Smooth muscle cell (in vitro differentiated cells): ENCODE measurements at regions not wholly inside any gene's neighbourhood (a gene's known extent, or its start where the extent isn't known, plus 50 kb on each side); places are given as distances from the start of the nearest gene placed in this dataset.

Source experiments
- DNase-seq: peaks from one replicate; lab custom pipeline; 2025; ENCODE audit not compliant: unreplicated experiment; lab: John Stamatoyannopoulos, UW
- H2AFZ ChIP-seq: fragments of 200-600 bp; sonication (generic); 2 replicates; pipeline ENCODE4 v1.6.0; 2016; ENCODE audit warnings: antibody characterized with exemption, low read depth, mild to moderate bottlenecking
- H3F3A ChIP-seq: fragments of 200-600 bp; sonication (generic); 2 replicates; pipeline ENCODE4 v1.6.0; 2017; ENCODE audit warnings: antibody characterized with exemption, low read depth
- H3K27ac ChIP-seq: fragments of 200-600 bp; sonication (generic); 2 replicates; pipeline ENCODE4 v1.5.1; 2016; ENCODE audit warnings: low read depth, mild to moderate bottlenecking
- H3K27me3 ChIP-seq: fragments of 200-600 bp; sonication (generic); 2 replicates; pipeline ENCODE4 v1.6.1; 2016; ENCODE audit warnings: low read depth, mild to moderate bottlenecking
- H3K36me3 ChIP-seq: fragments of 200-600 bp; sonication (generic); 2 replicates; pipeline ENCODE4 v1.5.1; 2016; ENCODE audit warnings: low read depth
- H3K4me1 ChIP-seq: fragments of 200-600 bp; sonication (generic); 2 replicates; pipeline ENCODE4 v1.5.1; 2016; ENCODE audit warnings: low read depth
- H3K4me2 ChIP-seq: fragments of 200-600 bp; sonication (generic); 2 replicates; pipeline ENCODE4 v1.6.0; 2016; ENCODE audit warnings: mild to moderate bottlenecking
- H3K4me3 ChIP-seq: fragments of 200-600 bp; sonication (generic); 2 replicates; pipeline ENCODE4 v1.5.1; 2016; ENCODE audit warnings: mild to moderate bottlenecking
- H3K79me2 ChIP-seq: fragments of 200-600 bp; sonication (generic); 2 replicates; pipeline ENCODE4 v1.6.0; 2016; ENCODE audit warnings: low read depth, mild to moderate bottlenecking
- H3K9ac ChIP-seq: fragments of 200-600 bp; sonication (generic); 2 replicates; pipeline ENCODE4 v1.6.0; 2016; ENCODE audit warnings: low read depth
- H3K9me3 ChIP-seq: fragments of 200-600 bp; sonication (generic); replicated peaks from 2 replicates; pipeline ENCODE4 v1.5.1; 2016; ENCODE audit warnings: low read depth
- H4K20me1 ChIP-seq: fragments of 200-600 bp; sonication (generic); 2 replicates; pipeline ENCODE4 v1.6.0; 2016; ENCODE audit warnings: low read depth
- WGBS: methylation state at CpG from one replicate; pipeline ENCODE4 v1.1.7; 2016; ENCODE audit warnings: low lambda C conversion rate; 5-methylcytosine and 5-hydroxymethylcytosine counted together
- TF ChIP-seq, protein P1 (sequence below): fragments of 200-600 bp; sonication (generic); IDR thresholded peaks from 2 replicates; pipeline ENCODE4 v1.5.1; 2017; ENCODE audit warnings: borderline replicate concordance, mild to moderate bottlenecking, antibody characterized with exemption; ENCODE audit not compliant: insufficient read depth, poor library complexity, severe bottlenecking

DNA sequence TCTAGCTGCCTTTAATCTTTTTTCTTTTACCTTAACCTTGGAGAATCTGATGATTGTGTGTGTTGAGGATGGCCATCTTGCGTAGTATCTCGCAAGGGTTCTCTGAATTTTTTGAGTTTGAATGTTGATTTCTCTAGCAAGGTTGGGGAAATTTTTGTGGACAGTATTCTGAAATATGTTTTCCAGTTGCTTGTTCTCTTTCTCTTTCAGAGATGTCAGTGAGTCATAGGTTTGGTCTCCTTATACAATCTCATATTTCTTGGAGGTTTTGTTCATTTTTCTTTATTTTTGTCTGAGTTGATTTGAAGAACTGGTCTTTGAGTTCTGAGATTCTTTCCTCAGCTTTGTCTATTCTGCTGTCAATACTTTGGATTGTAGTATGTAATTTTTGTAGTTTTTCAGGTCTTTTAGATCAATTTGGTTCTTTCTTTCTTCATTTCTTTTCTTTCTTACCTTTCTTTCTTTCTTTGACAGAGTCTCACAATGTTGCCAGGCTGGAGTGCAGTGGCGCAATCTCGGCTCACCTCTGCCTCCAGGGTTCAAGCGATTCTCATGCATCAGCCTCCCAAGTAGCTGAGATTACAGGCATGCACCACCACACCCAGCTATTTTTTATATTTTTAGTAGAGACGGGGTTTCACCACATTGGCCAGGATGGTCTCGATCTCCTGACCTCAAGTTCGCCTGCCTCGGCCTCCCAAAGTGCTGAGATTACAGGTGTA lies 366.4 kb upstream of the RASGRP1 start:
- Histone ChIP-seq H4K20me1 (no peaks in the 10 kb centered on the region), H3K9me3 (no peaks in the 10 kb centered on the region), H3F3A (no peaks in the 10 kb centered on the region), H3K4me3 (no peak overlapping the region), H3K4me1 (no peaks in the 10 kb centered on the region), H3K79me2 (no peaks in the 10 kb centered on the region), H2AFZ (no peak overlapping the region), H3K4me2 (no peak overlapping the region), H3K36me3 (no peaks in the 10 kb centered on the region), H3K27me3 (no peaks in the 10 kb centered on the region), H3K27ac (no peak overlapping the region), H3K9ac (no peak overlapping the region)
- WGBS = 95% methylated on average over 9 of the region's 9 CpGs
- TF ChIP-seq, protein P1, sequence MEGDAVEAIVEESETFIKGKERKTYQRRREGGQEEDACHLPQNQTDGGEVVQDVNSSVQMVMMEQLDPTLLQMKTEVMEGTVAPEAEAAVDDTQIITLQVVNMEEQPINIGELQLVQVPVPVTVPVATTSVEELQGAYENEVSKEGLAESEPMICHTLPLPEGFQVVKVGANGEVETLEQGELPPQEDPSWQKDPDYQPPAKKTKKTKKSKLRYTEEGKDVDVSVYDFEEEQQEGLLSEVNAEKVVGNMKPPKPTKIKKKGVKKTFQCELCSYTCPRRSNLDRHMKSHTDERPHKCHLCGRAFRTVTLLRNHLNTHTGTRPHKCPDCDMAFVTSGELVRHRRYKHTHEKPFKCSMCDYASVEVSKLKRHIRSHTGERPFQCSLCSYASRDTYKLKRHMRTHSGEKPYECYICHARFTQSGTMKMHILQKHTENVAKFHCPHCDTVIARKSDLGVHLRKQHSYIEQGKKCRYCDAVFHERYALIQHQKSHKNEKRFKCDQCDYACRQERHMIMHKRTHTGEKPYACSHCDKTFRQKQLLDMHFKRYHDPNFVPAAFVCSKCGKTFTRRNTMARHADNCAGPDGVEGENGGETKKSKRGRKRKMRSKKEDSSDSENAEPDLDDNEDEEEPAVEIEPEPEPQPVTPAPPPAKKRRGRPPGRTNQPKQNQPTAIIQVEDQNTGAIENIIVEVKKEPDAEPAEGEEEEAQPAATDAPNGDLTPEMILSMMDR = no peak
- DNase-seq = no peak

DNA sequence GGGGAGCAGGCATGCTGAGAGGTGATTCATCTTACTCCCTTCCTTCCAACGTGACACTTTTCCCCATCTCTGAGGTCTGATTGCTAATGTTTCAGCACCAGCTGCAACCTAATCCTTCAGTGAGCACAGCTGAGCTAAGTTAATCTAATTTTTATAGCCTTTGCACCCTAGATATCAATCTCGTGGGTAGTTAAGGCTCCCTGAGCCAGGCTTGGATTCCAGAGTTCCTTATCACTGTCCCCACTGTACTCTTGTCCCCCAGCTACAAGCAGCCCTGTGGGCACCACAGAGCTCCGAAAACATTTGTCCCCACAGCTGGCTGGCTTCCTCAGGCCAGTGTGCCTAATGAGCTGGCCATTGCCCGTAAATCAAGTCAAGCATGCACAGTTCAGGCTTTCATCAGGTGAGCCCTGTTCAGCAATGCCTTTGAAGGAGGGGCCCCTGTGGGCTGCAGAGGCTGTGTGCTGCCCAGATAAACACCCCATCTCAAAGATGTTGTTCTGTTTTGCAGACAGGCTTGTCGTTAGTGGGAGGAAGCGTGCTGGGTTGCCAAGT lies 376.9 kb upstream of the RASGRP1 start:
- H3K4me3 ChIP-seq = no peak overlapping the region
- H3F3A ChIP-seq = no peaks in the 10 kb centered on the region
- H3K4me2 ChIP-seq = peak overlapping the region; percentile 11
- no peaks in the 10 kb centered on the region for H3K79me2 ChIP-seq
- no peaks in the 10 kb centered on the region for H3K27me3 ChIP-seq
- H2AFZ ChIP-seq = no peak overlapping the region
- no peak for DNase-seq
- no peaks in the 10 kb centered on the region for H3K4me1 ChIP-seq
- WGBS = 28% methylated on average over 6 of the region's 6 CpGs
- no peak overlapping the region for H3K9ac ChIP-seq
- TF ChIP-seq, protein P1 = no peak
- H3K27ac ChIP-seq = no peak overlapping the region
- H3K36me3 ChIP-seq = no peaks in the 10 kb centered on the region
- no peaks in the 10 kb centered on the region for H3K9me3 ChIP-seq
- H4K20me1 ChIP-seq = no peaks in the 10 kb centered on the region

DNA sequence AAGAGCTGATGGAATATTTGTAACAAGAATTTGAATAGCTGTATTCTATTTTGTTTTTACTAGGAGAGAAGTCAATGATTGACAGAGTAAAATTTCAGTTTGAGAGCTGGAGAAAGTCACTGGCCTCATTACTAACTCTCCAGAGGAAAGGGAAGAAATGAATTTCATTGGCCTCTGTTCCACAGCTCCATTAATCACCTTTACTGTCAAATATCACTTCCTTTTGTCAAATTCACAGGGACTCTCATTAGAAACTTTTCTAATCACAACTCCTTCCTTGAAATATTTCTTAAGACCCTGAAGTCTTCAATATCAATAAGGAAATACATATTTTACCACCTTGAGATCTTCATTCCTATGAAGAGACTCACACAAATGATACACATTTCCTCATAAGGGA lies 379.9 kb upstream of the RASGRP1 start:
- Histone ChIP-seq H3K9me3 (no peaks in the 10 kb centered on the region), H2AFZ (no peak overlapping the region), H3K27ac (no peak overlapping the region), H3K36me3 (no peaks in the 10 kb centered on the region), H3K9ac (no peak overlapping the region), H3F3A (no peaks in the 10 kb centered on the region), H3K4me2 (no peak overlapping the region), H3K4me1 (no peaks in the 10 kb centered on the region), H3K27me3 (no peaks in the 10 kb centered on the region), H3K4me3 (no peak overlapping the region), H3K79me2 (no peaks in the 10 kb centered on the region), H4K20me1 (no peaks in the 10 kb centered on the region)
- TF ChIP-seq, protein P1 = no peak
- no peak for DNase-seq
